Panc1 (cell line): ENCODE measurements at regions not wholly inside any gene's neighbourhood (a gene's known extent, or its start where the extent isn't known, plus 50 kb on each side); places are given as distances from the start of the nearest gene placed in this dataset.

ENCODE experiments used
- ATAC-seq: fragments of 200-7000 bp; cut with Tn5 transposase; 2 replicates; pipeline ENCODE4 v1.9.1; 2020; ENCODE audit warnings: mild to moderate bottlenecking, moderate library complexity
- BruUV-seq: library from RNA; stranded (reverse); fragments of 400-500 nt; replicated peaks from 2 replicates; lab custom pipeline; 2021; lab: Mats Ljungman, UMichigan
- CTCF ChIA-PET: fragments of 300-600 bp; sonication (Branson Sonifier 250); formaldehyde crosslinking; loops from one replicate; lab custom pipeline; 2022; ENCODE audit warnings: antibody characterized with exemption; lab: Charles Lee
- POLR2A ChIA-PET: fragments of 300-600 bp; sonication (Branson Sonifier 250); formaldehyde crosslinking; loops from one replicate; lab custom pipeline; 2022; ENCODE audit warnings: antibody characterized with exemption; lab: Charles Lee
- DNase-seq: peaks from one replicate; pipeline ENCODE4 v3.0.0-alpha.2; 2010; ENCODE audit warnings: low read depth, low spot score
- H3K27ac ChIP-seq: 2 replicates; pipeline ENCODE4 v1.5.1; 2011; ENCODE audit warnings: mild to moderate bottlenecking, low read length, inconsistent platforms
- H3K27me3 ChIP-seq: fragments of 200-500 bp; sonication (Bioruptor generic); 2 replicates; pipeline ENCODE4 v1.6.0; 2014; ENCODE audit warnings: low read length, inconsistent platforms; ENCODE audit not compliant: control insufficient read depth, insufficient read depth
- H3K36me3 ChIP-seq: fragments of 200-500 bp; sonication (Bioruptor generic); 2 replicates; pipeline ENCODE4 v1.5.1; 2014; ENCODE audit warnings: inconsistent platforms, mild to moderate bottlenecking, low read length, moderate library complexity; ENCODE audit not compliant: control insufficient read depth, insufficient read depth
- H3K4me1 ChIP-seq: 2 replicates; pipeline ENCODE4 v1.5.1; 2011; ENCODE audit warnings: inconsistent platforms, mild to moderate bottlenecking, low read length, moderate library complexity; ENCODE audit not compliant: control insufficient read depth, insufficient read depth
- H3K4me3 ChIP-seq, 2 experiments: 2 replicates each; pipeline ENCODE4 v1.5.1; 2011 to 2012; ENCODE audit warnings: low read depth in 2 of 2, low read length in 2 of 2, mild to moderate bottlenecking in 2 of 2, inconsistent platforms in 1 of 2, moderate library complexity in 1 of 2
- H3K9me3 ChIP-seq: fragments of 200-500 bp; sonication (Bioruptor generic); 2 replicates; pipeline ENCODE4 v1.5.1; 2014; ENCODE audit warnings: low read depth, mild to moderate bottlenecking, inconsistent platforms, low read length, moderate library complexity; ENCODE audit not compliant: control insufficient read depth, insufficient read depth
- POLR2AphosphoS5 ChIP-seq: IDR thresholded peaks from 2 replicates; pipeline ENCODE4 v1.6.1; 2012; ENCODE audit warnings: mild to moderate bottlenecking, low read depth, low read length, moderate library complexity
- SIN3A ChIP-seq: IDR thresholded peaks from 2 replicates; pipeline ENCODE4 v1.6.1; 2012; ENCODE audit warnings: low read depth, mild to moderate bottlenecking, low read length, moderate library complexity, borderline replicate concordance; ENCODE audit not compliant: insufficient read depth
- TCF7L2 ChIP-seq: IDR thresholded peaks from 2 replicates; pipeline ENCODE4 v1.6.1; 2011; ENCODE audit warnings: mild to moderate bottlenecking, low read depth, low read length, inconsistent platforms
- in situ Hi-C: cut with HindIII; loops from 2 replicates; pipeline ENCODE4 v1.10.0; 2016; ENCODE audit warnings: low sequenced_read_pairs, low pct_unique_long_range_greater_than_20kb
- intact Hi-C: fragments of 100-400 bp; cut with micrococcal nuclease; formaldehyde crosslinking; loops from one replicate; pipeline ENCODE4 v1.10.0; 2022; ENCODE audit not compliant: unreplicated experiment
- TF ChIP-seq, protein P1 (sequence below): fragments of 450-650 bp; IDR thresholded peaks from 2 replicates; pipeline ENCODE4 v1.5.1; 2017; ENCODE audit warnings: mild to moderate bottlenecking
- TF ChIP-seq, protein P2 (sequence below), 2 experiments: IDR thresholded peaks; 2 replicates each; pipeline ENCODE4 v1.6.1; 2011 to 2012; ENCODE audit warnings: low read depth in 2 of 2, control low read depth in 1 of 2, low read length in 1 of 2, mild to moderate bottlenecking in 1 of 2, moderate library complexity in 1 of 2; ENCODE audit not compliant: insufficient read depth in 1 of 2

DNA sequence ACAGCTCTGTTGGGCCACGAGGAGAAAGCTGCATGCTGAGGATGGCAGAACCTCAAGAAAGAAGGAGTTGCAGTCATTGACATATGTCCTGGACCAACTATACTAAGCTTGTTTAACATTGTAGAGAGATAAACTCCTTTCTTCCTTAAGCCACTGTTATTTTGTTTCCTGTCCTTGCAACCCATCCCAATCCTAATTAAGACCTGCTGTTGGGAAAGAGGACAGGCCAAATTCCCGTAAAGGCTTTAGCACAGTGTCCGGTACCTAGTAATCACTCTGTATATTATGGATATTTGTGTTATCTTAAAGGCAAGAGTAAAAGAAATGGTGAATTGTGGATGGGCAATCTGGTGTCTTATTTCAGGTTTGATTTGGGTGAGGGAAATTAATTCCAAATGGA lies 53.5 kb upstream of the WSCD2 start:
- no peak overlapping the region for H3K27ac ChIP-seq
- no peaks in the 10 kb centered on the region for H3K36me3 ChIP-seq
- intact Hi-C loops (no loop called here), in situ Hi-C loops (no loop called here)
- H3K27me3 ChIP-seq = no peaks in the 10 kb centered on the region
- H3K9me3 ChIP-seq = no peaks in the 10 kb centered on the region
- CTCF ChIA-PET = no interaction called here
- DNase-seq (no peak), ATAC-seq (no peak)
- H3K4me1 ChIP-seq = no peaks in the 10 kb centered on the region
- TF ChIP-seq SIN3A (no peak), POLR2AphosphoS5 (no peak), TCF7L2 (no peak)
- TF ChIP-seq, protein P1, sequence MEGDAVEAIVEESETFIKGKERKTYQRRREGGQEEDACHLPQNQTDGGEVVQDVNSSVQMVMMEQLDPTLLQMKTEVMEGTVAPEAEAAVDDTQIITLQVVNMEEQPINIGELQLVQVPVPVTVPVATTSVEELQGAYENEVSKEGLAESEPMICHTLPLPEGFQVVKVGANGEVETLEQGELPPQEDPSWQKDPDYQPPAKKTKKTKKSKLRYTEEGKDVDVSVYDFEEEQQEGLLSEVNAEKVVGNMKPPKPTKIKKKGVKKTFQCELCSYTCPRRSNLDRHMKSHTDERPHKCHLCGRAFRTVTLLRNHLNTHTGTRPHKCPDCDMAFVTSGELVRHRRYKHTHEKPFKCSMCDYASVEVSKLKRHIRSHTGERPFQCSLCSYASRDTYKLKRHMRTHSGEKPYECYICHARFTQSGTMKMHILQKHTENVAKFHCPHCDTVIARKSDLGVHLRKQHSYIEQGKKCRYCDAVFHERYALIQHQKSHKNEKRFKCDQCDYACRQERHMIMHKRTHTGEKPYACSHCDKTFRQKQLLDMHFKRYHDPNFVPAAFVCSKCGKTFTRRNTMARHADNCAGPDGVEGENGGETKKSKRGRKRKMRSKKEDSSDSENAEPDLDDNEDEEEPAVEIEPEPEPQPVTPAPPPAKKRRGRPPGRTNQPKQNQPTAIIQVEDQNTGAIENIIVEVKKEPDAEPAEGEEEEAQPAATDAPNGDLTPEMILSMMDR = no peak
- TF ChIP-seq, protein P2, sequence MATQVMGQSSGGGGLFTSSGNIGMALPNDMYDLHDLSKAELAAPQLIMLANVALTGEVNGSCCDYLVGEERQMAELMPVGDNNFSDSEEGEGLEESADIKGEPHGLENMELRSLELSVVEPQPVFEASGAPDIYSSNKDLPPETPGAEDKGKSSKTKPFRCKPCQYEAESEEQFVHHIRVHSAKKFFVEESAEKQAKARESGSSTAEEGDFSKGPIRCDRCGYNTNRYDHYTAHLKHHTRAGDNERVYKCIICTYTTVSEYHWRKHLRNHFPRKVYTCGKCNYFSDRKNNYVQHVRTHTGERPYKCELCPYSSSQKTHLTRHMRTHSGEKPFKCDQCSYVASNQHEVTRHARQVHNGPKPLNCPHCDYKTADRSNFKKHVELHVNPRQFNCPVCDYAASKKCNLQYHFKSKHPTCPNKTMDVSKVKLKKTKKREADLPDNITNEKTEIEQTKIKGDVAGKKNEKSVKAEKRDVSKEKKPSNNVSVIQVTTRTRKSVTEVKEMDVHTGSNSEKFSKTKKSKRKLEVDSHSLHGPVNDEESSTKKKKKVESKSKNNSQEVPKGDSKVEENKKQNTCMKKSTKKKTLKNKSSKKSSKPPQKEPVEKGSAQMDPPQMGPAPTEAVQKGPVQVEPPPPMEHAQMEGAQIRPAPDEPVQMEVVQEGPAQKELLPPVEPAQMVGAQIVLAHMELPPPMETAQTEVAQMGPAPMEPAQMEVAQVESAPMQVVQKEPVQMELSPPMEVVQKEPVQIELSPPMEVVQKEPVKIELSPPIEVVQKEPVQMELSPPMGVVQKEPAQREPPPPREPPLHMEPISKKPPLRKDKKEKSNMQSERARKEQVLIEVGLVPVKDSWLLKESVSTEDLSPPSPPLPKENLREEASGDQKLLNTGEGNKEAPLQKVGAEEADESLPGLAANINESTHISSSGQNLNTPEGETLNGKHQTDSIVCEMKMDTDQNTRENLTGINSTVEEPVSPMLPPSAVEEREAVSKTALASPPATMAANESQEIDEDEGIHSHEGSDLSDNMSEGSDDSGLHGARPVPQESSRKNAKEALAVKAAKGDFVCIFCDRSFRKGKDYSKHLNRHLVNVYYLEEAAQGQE (IDR thresholded peaks at IDR 0.05; ENCODE audit: insufficient read depth in 1 of 2, low read depth in 2 of 2, low read length in 1 of 2) = no peak
- no TSS peak for BruUV-seq
- no peak overlapping the region for H3K4me3 ChIP-seq
- POLR2A ChIA-PET = interaction anchor here (0.6 kb wide), 1 partner anchor 11 kb away, joined by 3 read pairs; no protein-coding TSS in a partner anchor

DNA sequence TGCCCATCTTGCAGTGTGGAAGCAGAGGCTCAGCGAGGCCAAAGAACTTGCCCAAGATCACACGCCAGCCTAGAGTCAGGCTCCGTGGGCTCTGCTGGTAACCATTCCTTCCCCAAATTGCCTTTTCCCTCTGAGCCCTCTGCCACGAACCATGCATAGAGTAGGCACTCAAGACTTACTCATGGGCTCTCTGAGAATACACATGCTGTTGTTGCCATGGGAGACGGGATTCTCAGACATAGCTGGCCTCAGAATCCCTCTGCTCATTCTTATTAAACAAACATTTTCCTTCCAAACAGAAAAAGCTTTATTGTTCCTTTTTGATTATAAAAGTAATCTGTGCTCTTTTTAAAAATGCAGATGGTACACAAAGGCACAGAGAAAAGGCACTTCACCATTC lies 52.5 kb upstream of the WSCD2 start:
- no peak for ATAC-seq
- intact Hi-C loops = no loop called here
- no TSS peak for BruUV-seq
- in situ Hi-C loops = no loop called here
- TF ChIP-seq POLR2AphosphoS5 = no peak
- TF ChIP-seq, protein P2 (IDR thresholded peaks at IDR 0.05; ENCODE audit: insufficient read depth in 1 of 2, low read depth in 2 of 2, low read length in 1 of 2) = no peak
- TF ChIP-seq TCF7L2 = no peak
- TF ChIP-seq, protein P1 = no peak
- TF ChIP-seq SIN3A = no peak
- Histone ChIP-seq H3K4me3 (no peak overlapping the region), H3K9me3 (no peaks in the 10 kb centered on the region), H3K4me1 (no peaks in the 10 kb centered on the region), H3K27me3 (no peaks in the 10 kb centered on the region), H3K36me3 (no peaks in the 10 kb centered on the region), H3K27ac (no peak overlapping the region)
- DNase-seq = no peak
- CTCF ChIA-PET = no interaction called here
- POLR2A ChIA-PET = no interaction called here
